Stimulated activated CD4-positive, alpha-beta T cell treated with anti-CD3 and anti-CD28 coated beads, Interleukin-12 subunit alpha, Interleukin-12 subunit beta, amount 100 ng/mL, for 48 hours (primary cell): ENCODE measurements at regions not wholly inside any gene's neighbourhood (a gene's known extent, or its start where the extent isn't known, plus 50 kb on each side); places are given as distances from the start of the nearest gene placed in this dataset.

Source experiments
- DNase-seq, 3 donors: peaks; one replicate each; pipeline ENCODE4 v3.0.0-alpha.2; 2020; ENCODE audit warnings: low read depth in 2 of 3, low spot score in 1 of 3

GRCh38 chr2:29974086-29974485 lies 52.7 kb upstream of the ALK start:
- DNase-seq: no peak

DNA sequence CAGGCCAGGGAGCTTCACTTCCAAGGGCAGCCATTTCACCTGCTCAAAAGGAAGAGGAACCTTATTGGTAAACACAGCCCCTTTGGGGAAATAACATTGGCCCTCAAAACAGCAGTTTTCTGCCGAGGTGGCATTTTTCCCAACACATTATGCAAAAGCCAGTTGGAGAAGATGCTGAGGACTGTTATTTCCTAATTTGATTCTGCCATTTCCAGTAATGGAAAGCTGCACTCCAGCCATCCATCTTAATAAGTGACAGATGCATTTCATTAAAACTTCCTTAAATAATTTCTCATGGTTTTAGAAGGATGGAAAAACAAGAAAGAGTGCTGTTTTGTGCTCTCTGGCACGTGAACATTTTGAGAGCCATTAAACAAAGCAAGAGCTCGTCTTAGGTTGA lies 55.9 kb upstream of the ALK start:
- DNase-seq: no peak

- no peak for DNase-seq
Observed at GRCh38 chr2:29981402-29981801, 60.0 kb upstream of the ALK start.

- DNase-seq: no peak
Observed at GRCh38 chr2:29983308-29983707, 61.9 kb upstream of the ALK start.

GRCh38 chr2:29987146-29987545 lies 65.8 kb upstream of the ALK start:
- no peak for DNase-seq

DNA sequence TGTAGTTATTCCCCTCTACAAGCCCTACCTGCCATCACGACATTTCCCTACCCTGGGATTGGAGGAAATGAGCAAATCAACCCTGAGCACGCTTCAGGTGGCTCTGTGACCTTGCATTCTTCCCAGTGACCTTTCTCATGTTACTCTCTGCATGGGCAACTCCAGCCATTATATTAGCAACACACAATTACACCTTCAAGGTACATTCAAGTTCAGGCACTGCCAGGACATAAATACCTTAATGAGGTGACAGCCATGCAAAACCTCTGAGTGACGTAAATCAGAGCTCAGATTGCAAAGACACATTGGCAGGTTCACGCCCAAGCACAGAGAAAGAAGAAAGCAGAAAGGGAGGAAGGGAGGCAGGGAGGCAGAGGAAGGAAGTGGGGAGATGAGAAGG lies 68.7 kb upstream of the ALK start:
- DNase-seq: no peak

DNA sequence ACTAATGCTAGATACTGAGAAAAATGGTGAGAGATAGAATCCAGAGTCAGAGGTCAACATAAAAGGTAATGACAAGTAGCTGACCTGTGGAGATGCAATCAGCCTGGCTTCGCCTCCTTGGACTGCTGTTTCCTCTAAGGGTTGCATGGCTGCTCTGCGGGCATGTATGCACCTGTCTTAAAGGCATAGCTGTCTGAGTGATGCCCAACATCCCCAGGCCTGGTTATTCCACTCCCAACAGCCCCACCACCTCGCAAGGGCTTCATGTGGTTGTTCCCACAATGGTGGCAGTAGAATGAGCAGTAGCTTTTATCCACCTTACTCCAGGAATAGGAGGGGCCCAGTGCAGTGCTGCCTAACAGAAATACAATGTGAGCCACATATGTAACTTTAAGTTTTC lies 69.7 kb upstream of the ALK start:
- DNase-seq: no peak

DNA sequence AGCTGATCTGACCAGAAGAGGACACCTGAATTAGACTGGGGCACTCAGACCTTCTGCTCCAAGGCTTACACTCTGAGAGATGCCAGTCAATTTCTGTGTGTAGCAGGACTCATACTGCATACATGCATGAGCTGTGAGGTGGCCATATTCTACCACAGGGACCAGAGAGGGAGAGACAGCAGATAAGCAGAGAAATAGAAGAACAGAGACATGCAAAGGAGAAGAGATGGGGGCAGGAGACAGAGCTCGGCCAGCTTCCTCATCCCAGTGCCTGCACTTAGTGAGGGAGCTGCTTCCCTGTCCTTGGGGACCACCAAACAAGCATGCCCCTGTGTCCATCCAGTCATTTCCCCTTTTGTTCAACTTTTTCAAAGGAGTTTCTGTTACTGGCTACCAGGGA lies 73.9 kb upstream of the ALK start:
- no peak for DNase-seq

DNA sequence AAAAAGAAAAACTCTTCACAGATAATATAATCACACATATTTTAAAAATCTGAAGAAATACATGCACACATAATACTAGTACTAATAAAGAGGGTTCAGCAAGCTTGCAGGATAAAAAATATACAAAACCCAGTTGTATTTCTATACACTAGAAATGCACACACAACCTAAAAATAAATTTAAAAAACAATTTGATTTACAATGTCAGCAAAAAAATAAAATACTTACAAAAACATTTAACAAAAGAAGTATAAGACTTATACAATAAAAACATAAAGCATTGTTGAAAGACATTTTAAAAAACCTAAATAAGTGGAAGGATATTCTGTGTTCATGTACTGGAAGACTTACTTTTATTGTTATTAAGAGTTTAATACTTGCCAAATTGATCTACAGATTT lies 81.7 kb upstream of the ALK start:
- DNase-seq: no peak

DNA sequence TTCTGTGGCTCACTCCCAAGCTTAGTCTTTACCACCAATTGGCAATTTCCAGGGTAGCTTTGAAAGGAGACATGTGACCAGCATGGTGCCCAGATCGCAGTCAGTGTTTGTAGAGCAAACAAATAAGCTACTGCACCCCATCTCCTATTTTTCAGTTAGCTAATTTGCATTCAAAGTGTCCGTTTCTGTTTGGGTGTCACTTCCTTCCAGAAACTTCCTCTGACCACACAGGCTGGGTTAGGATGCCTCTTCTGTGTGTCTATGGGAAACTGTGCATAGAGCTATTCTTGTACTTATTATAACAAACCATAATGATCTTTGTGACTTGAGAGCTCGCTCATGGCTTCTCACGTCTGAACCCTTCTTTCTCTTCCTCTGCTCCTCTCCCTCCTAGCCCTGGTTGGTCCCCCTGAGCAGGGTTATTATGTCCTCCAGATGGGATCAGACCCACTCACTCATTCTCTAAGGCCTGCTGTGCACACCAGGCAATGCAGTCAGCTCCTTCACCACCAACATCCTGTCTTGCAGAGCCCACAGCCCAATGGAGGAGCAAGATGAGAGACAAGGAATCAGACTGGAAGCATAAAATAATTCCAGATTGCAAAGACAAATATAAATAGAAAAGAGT lies 101.2 kb upstream of the ALK start:
- DNase-seq: no peak

DNA sequence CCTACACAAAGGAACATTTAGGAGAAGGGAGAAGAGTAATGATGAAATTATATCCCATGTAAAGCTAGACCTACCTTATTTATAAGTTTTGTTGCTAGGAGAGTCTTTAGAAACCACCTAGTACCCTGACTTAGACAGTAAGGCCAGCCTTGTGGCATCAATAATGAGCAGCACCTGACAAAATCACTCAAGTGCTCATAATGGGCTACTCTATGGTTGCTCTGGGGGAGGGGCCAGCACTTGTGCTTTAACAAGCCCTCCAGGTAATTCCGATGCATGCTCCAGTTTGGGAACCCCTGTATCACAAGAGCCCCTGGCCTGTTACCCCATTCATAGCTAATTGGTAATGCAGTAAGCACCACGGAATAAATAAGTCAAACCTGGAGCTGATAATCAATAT lies 102.9 kb upstream of the ALK start:
- no peak for DNase-seq

DNA sequence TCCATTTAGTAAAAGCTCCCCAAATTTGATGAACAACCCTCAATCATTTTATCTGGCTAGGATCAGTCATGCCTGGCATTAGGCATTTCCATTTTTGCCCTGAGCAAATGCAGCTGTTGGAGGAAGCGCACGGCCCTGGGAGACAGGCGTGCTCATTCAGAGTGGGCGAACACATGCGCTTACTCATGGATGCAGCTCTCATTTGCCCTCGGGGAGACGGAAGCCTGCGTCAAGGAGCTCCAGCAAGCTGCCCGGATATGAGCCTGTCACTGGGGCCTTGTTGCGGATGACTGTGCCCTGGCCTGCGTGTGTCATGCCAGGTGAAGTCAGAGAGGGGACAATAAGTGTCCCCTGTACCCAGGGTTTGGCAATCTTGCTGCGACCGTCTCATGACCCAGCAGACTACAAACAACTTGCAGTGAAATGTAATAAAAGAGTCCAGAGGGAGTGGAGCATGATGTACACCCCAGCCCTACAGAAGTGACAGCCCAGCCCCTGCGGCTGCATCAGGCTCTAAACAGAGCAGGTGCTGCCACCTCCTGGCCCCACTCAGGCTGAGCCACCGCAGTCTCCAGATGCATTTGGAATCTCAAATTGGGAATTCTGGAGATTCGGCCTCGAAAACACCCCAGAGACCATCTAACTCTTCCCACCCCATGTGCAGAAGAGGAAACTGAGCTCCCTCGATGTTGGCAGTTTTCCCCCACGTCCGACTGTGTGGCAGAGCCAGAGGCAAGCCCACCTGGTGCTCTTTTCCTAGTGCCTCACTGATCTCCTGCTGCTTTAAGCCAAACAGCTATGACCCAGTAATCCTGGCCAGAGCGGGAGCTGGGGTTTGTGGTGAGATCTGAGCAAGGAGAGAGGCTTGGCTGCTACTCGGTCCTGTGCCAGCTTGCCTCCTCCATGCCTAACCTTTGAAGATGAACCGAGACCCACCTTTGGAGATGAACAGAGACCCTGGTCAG lies 105.0 kb upstream of the ALK start:
- no peak for DNase-seq

GRCh38 chr2:30029804-30030203 lies 108.4 kb upstream of the ALK start:
- DNase-seq: no peak

DNA sequence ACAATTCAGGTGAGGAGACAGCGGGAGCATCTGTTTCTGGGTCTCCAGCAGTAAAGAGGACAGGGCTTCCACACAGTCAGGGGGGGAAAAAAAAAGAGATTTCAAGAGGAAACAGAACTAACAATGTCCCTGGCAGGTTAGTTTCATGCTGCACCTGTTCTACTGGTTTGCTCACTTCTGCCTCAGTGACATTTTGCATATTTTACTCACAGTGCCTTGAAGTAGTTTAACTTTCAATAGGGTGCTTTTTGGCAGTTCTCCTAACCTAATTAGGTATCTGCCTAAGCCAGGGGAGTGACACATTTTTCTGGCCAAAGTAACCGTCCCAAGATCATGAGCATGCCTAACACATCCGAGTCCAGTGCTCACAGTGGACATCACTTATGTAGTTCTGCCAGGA lies 109.0 kb upstream of the ALK start:
- no peak for DNase-seq

GRCh38 chr2:30031184-30031583 lies 109.8 kb upstream of the ALK start:
- no peak for DNase-seq

GRCh38 chr2:30034052-30034775 lies 112.6 kb upstream of the YPEL5 start:
- DNase-seq: no peak

DNA sequence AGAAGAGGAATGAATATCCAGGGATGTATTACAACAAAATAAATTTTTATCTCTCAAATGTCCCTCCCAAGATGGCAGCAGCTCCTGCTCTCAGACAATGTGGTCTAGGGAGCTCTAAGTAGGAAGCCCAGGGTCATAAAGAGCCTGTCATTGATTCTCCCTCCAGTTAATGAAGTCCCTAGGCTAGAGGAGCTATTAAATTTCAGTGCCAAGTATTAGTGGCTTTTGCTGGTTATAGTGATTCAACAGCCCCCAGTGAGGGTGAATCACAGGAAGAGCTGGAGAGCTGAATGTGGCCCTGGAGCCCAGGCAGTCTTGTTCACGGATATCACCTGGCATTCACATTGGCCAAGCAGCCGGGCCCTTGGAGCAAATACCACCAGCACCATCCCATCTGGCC lies 109.8 kb upstream of the YPEL5 start:
- DNase-seq: no peak

DNA sequence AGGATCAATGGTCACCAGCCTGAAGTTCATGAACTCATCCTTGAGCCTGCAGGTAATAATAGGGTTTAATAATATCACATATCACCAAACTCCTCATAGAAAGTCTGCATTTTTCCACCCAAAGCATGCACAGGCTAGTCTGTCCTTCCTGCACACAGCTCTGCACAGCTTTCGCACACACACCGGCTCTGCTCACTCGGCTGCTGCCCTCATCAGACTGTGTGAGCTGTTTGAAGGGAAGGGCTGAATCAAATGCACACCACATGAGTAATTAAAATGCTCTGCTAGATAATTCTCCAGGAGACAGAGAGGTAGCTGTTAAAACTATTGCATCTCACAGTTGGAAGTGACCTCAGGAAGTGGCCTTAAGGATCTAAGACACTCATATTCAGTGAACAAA lies 108.4 kb upstream of the YPEL5 start:
- no peak for DNase-seq

GRCh38 chr2:30039101-30039500 lies 107.7 kb upstream of the YPEL5 start:
- no peak for DNase-seq

DNA sequence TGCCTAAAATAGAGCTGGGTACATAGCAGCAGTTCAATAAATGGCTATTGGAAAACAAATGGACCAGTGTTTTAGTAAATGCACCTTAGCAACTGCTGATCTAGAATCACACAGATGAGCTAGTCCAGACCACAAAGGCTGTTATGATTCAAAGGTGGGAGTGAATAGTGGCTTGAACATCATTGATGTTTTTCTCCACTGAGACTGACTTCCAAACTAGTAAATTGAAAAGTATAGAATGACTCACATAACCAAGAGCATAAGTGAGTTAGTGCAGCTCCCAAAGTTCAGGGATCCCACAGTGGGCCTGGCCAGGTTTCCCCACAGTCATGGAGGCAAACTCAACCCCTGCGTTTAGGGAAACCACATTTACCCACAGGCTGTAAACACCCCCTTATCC lies 106.7 kb upstream of the YPEL5 start:
- DNase-seq: no peak

- no peak for DNase-seq
Observed at GRCh38 chr2:30041884-30042283, 104.9 kb upstream of the YPEL5 start.

GRCh38 chr2:30046396-30046795 lies 100.4 kb upstream of the YPEL5 start:
- no peak for DNase-seq
